Naive thymus-derived CD4-positive, alpha-beta T cell (primary cell): ENCODE measurements at regions not wholly inside any gene's neighbourhood (a gene's known extent, or its start where the extent isn't known, plus 50 kb on each side); places are given as distances from the start of the nearest gene placed in this dataset.

Experiments
- ATAC-seq: fragments of 150-1000 bp; cut with Tn5 transposase; 2 replicates; pipeline ENCODE4 v1.10.0; 2021; ENCODE audit warnings: mild to moderate bottlenecking, moderate library complexity
- CTCF ChIA-PET: fragments of 350-600 bp; sonication (Branson Sonifier 250); formaldehyde crosslinking; loops from one replicate; lab custom pipeline; 2021; ENCODE audit warnings: antibody characterized with exemption; lab: Charles Lee
- POLR2A ChIA-PET: fragments of 350-600 bp; sonication (Branson Sonifier 250); formaldehyde crosslinking; loops from one replicate; lab custom pipeline; 2021; ENCODE audit warnings: antibody characterized with exemption, inconsistent platforms; lab: Charles Lee
- DNase-seq, 9 donors: peaks; one replicate each; pipeline versions ENCODE4 v3.0.0 to v3.0.0-alpha.2; 2020 to 2022; ENCODE audit warnings: mixed read lengths in 1 of 9
- H3K27ac ChIP-seq: one replicate; pipeline ENCODE4 v1.7.0; 2013; ENCODE audit warnings: mild to moderate bottlenecking, low read depth, low read length, moderate library complexity
- H3K27me3 ChIP-seq, 2 donors: one replicate each; pipeline ENCODE4 v1.7.0; 2013; ENCODE audit warnings: low read length in 2 of 2, mild to moderate bottlenecking in 2 of 2, moderate library complexity in 2 of 2; ENCODE audit not compliant: control insufficient read depth in 2 of 2, insufficient read depth in 2 of 2
- H3K36me3 ChIP-seq, 3 experiments: 1 replicate in 2 of 3; 2 replicates in 1 of 3; pipeline ENCODE4 v1.7.0; 2013; ENCODE audit warnings: low read length in 3 of 3, mild to moderate bottlenecking in 3 of 3, moderate library complexity in 1 of 3; ENCODE audit not compliant: insufficient read depth in 3 of 3, control insufficient read depth in 2 of 3
- H3K4me1 ChIP-seq, 2 donors: one replicate each; pipeline ENCODE4 v1.7.0; 2013; ENCODE audit warnings: low read length in 2 of 2, mild to moderate bottlenecking in 2 of 2, moderate library complexity in 1 of 2; ENCODE audit not compliant: control insufficient read depth in 2 of 2, insufficient read depth in 2 of 2
- H3K4me3 ChIP-seq: 2 replicates; pipeline ENCODE4 v1.7.0; 2013; ENCODE audit warnings: mild to moderate bottlenecking, low read length
- H3K9me3 ChIP-seq, 3 experiments: 1 replicate in 2 of 3; 2 replicates in 1 of 3; pipeline ENCODE4 v1.7.0; 2013; ENCODE audit warnings: low read length in 3 of 3; ENCODE audit not compliant: control insufficient read depth in 2 of 3
- H3K27ac Mint-ChIP-seq, 9 donors: one replicate each; pipeline ENCODE4 v1.8.0; 2020 to 2022; ENCODE audit warnings: mixed read lengths in 9 of 9, mild to moderate bottlenecking in 8 of 9, moderate library complexity in 5 of 9, inconsistent platforms in 2 of 9
- H3K27me3 Mint-ChIP-seq, 5 donors: one replicate each; pipeline ENCODE4 v1.8.0; 2021 to 2022; ENCODE audit warnings: mixed read lengths in 5 of 5, mild to moderate bottlenecking in 1 of 5
- H3K36me3 Mint-ChIP-seq, 5 donors: one replicate each; pipeline ENCODE4 v1.8.0; 2020 to 2022; ENCODE audit warnings: mixed read lengths in 5 of 5, mild to moderate bottlenecking in 3 of 5, inconsistent platforms in 1 of 5
- H3K4me1 Mint-ChIP-seq, 7 donors: one replicate each; pipeline ENCODE4 v1.8.0; 2020 to 2022; ENCODE audit warnings: mixed read lengths in 7 of 7, mild to moderate bottlenecking in 3 of 7, inconsistent platforms in 1 of 7
- H3K4me3 Mint-ChIP-seq, 10 donors: one replicate each; pipeline ENCODE4 v1.8.0; 2020 to 2022; ENCODE audit warnings: mild to moderate bottlenecking in 10 of 10, mixed read lengths in 10 of 10, moderate library complexity in 6 of 10, inconsistent platforms in 2 of 10
- H3K9me3 Mint-ChIP-seq, 11 donors: one replicate each; pipeline ENCODE4 v1.8.0; 2020 to 2022; ENCODE audit warnings: mixed read lengths in 11 of 11, mild to moderate bottlenecking in 4 of 11, inconsistent platforms in 1 of 11, moderate library complexity in 1 of 11
- intact Hi-C, 2 donors: fragments of 100-400 bp; cut with micrococcal nuclease; formaldehyde crosslinking; loops; one replicate each; pipeline ENCODE4 v1.15.1; 2023

- Histone ChIP-seq H3K4me3 (no peak overlapping the region), H3K27me3 (no peaks in the 10 kb centered on the region), H3K36me3 (no peaks in the 10 kb centered on the region), H3K27ac (no peak overlapping the region), H3K4me1 (no peaks in the 10 kb centered on the region), H3K9me3 (no peaks in the 10 kb centered on the region)
- POLR2A ChIA-PET: no interaction called here
- H3K9me3 Mint-ChIP-seq: peaks cover 0 to 1% (median 0%) of the 10 kb centered on the region in 11 donors
- H3K27me3 Mint-ChIP-seq: peaks cover 2 to 30% (median 15%) of the 10 kb centered on the region in 5 donors
- CTCF ChIA-PET: no interaction called here
- H3K36me3 Mint-ChIP-seq: no peaks in the 10 kb centered on the region
- no peak overlapping the region for H3K4me3 Mint-ChIP-seq
- intact Hi-C loops: no loop called here
- ATAC-seq: no peak
- H3K27ac Mint-ChIP-seq: no peak overlapping the region
- no peaks in the 10 kb centered on the region for H3K4me1 Mint-ChIP-seq
- DNase-seq: no peak
Observed at GRCh38 chr15:86021281-86022264, 58.1 kb upstream of the AGBL1 start.

DNA sequence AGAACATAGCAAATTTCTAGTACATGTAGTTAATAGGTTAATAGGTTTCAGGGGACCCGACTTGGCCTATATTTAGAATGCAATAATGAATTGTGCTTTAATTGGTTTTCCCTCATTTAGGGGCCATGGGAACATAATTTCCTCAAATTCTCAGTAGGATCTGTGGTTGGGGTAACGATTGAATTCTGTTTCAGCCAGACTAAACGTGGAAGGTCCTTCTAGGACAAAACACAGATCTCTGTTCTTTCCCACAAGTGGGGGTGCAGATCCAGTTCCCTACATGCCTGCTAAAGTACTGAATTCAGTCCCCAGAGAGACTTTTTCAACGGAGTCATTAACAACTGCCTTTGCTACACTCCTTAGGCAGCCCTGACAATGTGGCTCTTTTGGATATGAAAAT, 50.7 kb upstream of the AGBL1 start:
- H3K36me3 Mint-ChIP-seq: no peaks in the 10 kb centered on the region
- CTCF ChIA-PET: no interaction called here
- Histone ChIP-seq H3K9me3 (no peaks in the 10 kb centered on the region), H3K4me3 (no peak overlapping the region), H3K27me3 (no peaks in the 10 kb centered on the region), H3K27ac (no peak overlapping the region), H3K36me3 (no peaks in the 10 kb centered on the region), H3K4me1 (no peaks in the 10 kb centered on the region)
- peaks cover 0 to under 1% (median 0%) of the 10 kb centered on the region in 11 donors for H3K9me3 Mint-ChIP-seq
- intact Hi-C loops: no loop called here
- H3K27me3 Mint-ChIP-seq: peaks cover 0 to 12% (median 6%) of the 10 kb centered on the region in 5 donors
- POLR2A ChIA-PET: no interaction called here
- no peak for DNase-seq
- no peaks in the 10 kb centered on the region for H3K4me1 Mint-ChIP-seq
- H3K27ac Mint-ChIP-seq: no peak overlapping the region
- H3K4me3 Mint-ChIP-seq: no peak overlapping the region
- ATAC-seq: no peak
